Osteoblast (primary cell): ENCODE measurements at regions not wholly inside any gene's neighbourhood (a gene's known extent, or its start where the extent isn't known, plus 50 kb on each side); places are given as distances from the start of the nearest gene placed in this dataset.
"Not testable (repeated sequence)": the region's sequence is repeated elsewhere in the genome, so short reads cannot be mapped to it uniquely, and the experiment has no call there.

Experiments used
- DNase-seq: peaks from one replicate; pipeline ENCODE4 v3.0.0; 2011; ENCODE audit warnings: low spot score, mixed read lengths; ENCODE audit not compliant: insufficient read length; ENCODE audit errors: missing footprints
- H2AFZ ChIP-seq: 2 replicates; pipeline ENCODE4 v1.6.0; 2011; ENCODE audit warnings: mild to moderate bottlenecking, low read length
- H3K27ac ChIP-seq: 2 replicates; pipeline ENCODE4 v1.5.1; 2011; ENCODE audit warnings: mild to moderate bottlenecking, low read depth, low read length, moderate library complexity
- H3K27me3 ChIP-seq: 2 replicates; pipeline ENCODE4 v1.6.0; 2012; ENCODE audit warnings: mild to moderate bottlenecking, control low read depth, inconsistent platforms, low read length, moderate library complexity; ENCODE audit not compliant: insufficient read depth
- H3K36me3 ChIP-seq: 2 replicates; pipeline ENCODE4 v1.5.1; 2011; ENCODE audit warnings: mild to moderate bottlenecking, low read length, control low read depth, moderate library complexity; ENCODE audit not compliant: insufficient read depth
- H3K4me1 ChIP-seq: 2 replicates; pipeline ENCODE4 v1.5.1; 2011; ENCODE audit warnings: mild to moderate bottlenecking, low read length, control low read depth, moderate library complexity; ENCODE audit not compliant: insufficient read depth
- H3K4me2 ChIP-seq: 2 replicates; pipeline ENCODE4 v1.6.0; 2011; ENCODE audit warnings: mild to moderate bottlenecking, low read length; ENCODE audit not compliant: insufficient read depth
- H3K4me3 ChIP-seq: fragments of 200-600 bp; sonication (generic); 3 replicates; pipeline ENCODE4 v1.5.1; 2012; ENCODE audit warnings: mild to moderate bottlenecking, low read length, inconsistent platforms; ENCODE audit not compliant: insufficient read depth
- H3K79me2 ChIP-seq: 2 replicates; pipeline ENCODE4 v1.6.0; 2012; ENCODE audit warnings: mild to moderate bottlenecking, low read length, control low read depth, inconsistent platforms; ENCODE audit not compliant: insufficient read depth
- H3K9me3 ChIP-seq: 2 replicates; pipeline ENCODE4 v1.5.1; 2011; ENCODE audit warnings: low read depth, low read length, control low read depth
- H4K20me1 ChIP-seq: 2 replicates; pipeline ENCODE4 v1.6.0; 2012; ENCODE audit warnings: mild to moderate bottlenecking, low read length, control low read depth; ENCODE audit not compliant: insufficient read depth
- TF ChIP-seq, protein P1 (sequence below): IDR thresholded peaks from 2 replicates; pipeline ENCODE4 v1.5.1; 2011; ENCODE audit warnings: mild to moderate bottlenecking, low read depth, low read length, moderate library complexity; ENCODE audit errors: extremely low read depth

DNA sequence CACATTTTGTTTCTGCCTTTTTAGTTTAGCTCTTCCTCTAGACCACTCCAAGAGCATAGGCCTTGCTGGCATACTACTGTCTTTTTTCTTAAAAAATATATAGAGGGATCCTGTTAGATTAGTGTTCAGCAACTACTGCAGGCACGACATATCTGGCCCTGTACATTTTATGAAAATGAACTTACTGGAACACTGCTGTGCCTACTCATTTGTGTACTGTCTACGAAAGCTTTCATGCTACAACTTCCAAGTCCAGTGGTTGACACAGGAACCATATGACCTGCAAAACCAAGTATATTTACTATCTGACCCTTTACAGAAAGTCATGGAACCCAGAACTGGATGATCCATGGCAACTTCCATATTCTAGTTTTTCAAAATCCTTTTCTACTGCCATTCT is 66.6 kb upstream of the SPTLC3 start:
- Histone ChIP-seq H3K27me3 (no peaks in the 10 kb centered on the region), H3K4me1 (no peaks in the 10 kb centered on the region), H3K79me2 (no peaks in the 10 kb centered on the region), H3K4me3 (no peak overlapping the region), H3K27ac (no peak overlapping the region), H3K9me3 (no peaks in the 10 kb centered on the region), H3K4me2 (no peak overlapping the region), H2AFZ (no peak overlapping the region), H3K36me3 (no peaks in the 10 kb centered on the region), H4K20me1 (no peaks in the 10 kb centered on the region)
- TF ChIP-seq, protein P1, sequence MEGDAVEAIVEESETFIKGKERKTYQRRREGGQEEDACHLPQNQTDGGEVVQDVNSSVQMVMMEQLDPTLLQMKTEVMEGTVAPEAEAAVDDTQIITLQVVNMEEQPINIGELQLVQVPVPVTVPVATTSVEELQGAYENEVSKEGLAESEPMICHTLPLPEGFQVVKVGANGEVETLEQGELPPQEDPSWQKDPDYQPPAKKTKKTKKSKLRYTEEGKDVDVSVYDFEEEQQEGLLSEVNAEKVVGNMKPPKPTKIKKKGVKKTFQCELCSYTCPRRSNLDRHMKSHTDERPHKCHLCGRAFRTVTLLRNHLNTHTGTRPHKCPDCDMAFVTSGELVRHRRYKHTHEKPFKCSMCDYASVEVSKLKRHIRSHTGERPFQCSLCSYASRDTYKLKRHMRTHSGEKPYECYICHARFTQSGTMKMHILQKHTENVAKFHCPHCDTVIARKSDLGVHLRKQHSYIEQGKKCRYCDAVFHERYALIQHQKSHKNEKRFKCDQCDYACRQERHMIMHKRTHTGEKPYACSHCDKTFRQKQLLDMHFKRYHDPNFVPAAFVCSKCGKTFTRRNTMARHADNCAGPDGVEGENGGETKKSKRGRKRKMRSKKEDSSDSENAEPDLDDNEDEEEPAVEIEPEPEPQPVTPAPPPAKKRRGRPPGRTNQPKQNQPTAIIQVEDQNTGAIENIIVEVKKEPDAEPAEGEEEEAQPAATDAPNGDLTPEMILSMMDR = no peak
- no peak for DNase-seq

DNA sequence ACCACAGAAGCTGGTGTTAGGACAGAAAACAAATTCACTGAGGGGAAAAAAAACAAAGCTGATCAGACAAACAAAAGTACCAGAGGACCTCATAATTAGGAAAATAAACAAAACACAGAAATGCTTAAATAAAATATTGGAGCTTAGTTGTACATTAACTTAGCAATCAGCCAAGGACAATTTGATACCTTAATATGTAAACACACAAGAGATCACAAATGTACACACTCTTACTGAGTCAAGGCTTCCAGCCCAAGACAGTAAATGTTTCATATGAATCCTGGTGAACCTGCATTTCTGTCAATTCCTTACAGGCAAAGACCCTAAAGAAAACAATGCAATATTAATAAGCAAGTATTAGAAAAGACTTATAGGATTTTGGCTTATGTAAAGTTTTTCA is 62.0 kb upstream of the SPTLC3 start:
- Histone ChIP-seq H3K27ac (no peak overlapping the region), H3K27me3 (no peaks in the 10 kb centered on the region), H3K79me2 (no peaks in the 10 kb centered on the region), H4K20me1 (no peaks in the 10 kb centered on the region), H3K4me2 (no peak overlapping the region), H3K9me3 (no peaks in the 10 kb centered on the region), H3K4me3 (no peak overlapping the region), H3K36me3 (no peaks in the 10 kb centered on the region), H2AFZ (no peak overlapping the region), H3K4me1 (no peaks in the 10 kb centered on the region)
- TF ChIP-seq, protein P1 = no peak
- no peak for DNase-seq

DNA sequence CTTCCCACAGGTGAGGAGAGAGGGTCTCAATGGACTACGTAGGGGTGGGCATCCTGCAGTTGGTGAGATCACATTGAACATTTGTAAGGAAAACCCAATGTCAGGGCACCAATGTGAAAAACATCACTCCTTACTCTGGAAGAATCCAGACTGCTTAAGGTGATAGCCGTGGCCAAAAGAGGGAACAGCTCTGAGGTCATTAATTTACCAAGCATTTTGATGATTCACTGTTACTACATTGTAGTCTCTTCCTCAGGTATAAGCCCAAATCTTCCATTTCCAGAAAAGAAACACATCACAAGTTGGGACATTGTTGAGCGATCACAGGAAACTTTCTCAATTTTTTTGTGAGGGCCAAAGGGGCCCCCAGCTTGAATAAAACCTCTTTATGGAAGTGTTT is 61.1 kb upstream of the SPTLC3 start:
- Histone ChIP-seq H3K27ac (no peak overlapping the region), H3K4me3 (no peak overlapping the region), H3K36me3 (no peaks in the 10 kb centered on the region), H3K27me3 (no peaks in the 10 kb centered on the region), H3K4me2 (no peak overlapping the region), H2AFZ (no peak overlapping the region), H3K9me3 (no peaks in the 10 kb centered on the region), H3K4me1 (no peaks in the 10 kb centered on the region), H4K20me1 (no peaks in the 10 kb centered on the region), H3K79me2 (no peaks in the 10 kb centered on the region)
- no peak for DNase-seq
- TF ChIP-seq, protein P1 = no peak

DNA sequence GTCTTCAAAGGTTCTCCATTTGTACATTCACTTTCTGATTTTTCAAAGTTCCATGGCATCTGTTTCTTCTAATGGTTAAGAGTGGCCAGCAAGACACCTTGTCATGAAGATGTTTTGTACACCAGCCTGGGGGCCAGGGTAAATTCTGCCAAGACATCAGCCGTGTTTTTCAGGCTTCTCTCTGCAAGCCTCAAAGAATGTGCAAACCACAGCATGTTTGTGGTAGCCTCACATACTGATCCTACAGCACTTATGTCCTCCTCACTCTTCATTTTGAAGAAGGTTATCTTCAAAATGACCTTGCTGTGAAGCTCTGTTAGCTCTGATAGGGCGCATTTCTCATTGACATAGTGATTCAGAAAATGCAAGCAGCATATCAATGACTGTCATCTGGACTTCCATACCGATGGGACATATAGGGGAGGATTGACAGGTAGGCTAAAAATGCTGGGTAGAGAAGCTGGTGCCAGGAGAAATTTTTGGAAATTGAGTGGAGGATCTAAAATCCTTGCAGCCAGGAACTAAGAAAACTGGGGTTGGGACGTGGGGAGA is 59.3 kb upstream of the SPTLC3 start:
- Histone ChIP-seq H3K27me3 (no peaks in the 10 kb centered on the region), H3K9me3 (no peaks in the 10 kb centered on the region), H4K20me1 (no peaks in the 10 kb centered on the region), H3K4me2 (no peak overlapping the region), H2AFZ (no peak overlapping the region), H3K4me1 (no peaks in the 10 kb centered on the region), H3K27ac (no peak overlapping the region), H3K79me2 (no peaks in the 10 kb centered on the region), H3K36me3 (no peaks in the 10 kb centered on the region), H3K4me3 (no peak overlapping the region)
- TF ChIP-seq, protein P1 = no peak
- no peak for DNase-seq

DNA sequence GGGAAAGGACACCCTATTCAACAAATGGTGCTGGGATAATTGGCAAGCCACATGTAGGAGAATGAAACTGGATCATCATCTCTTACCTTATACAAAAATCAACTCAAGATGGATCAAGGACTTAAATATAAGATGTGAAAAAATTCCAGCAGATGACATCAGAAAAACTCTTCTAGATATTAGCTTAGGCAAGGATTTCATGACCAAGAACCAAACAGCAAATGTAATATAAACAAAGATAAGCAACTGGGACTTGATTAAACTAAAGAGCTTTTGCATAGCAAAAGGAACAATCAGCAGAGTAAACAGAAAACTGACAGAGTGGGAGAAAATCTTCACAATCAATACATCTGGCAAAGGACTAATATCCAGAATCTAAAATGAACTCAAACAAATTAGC is 54.5 kb upstream of the SPTLC3 start:
- H3K4me2 ChIP-seq, H3K4me1 ChIP-seq, H3K4me3 ChIP-seq, H3K27ac ChIP-seq, H2AFZ ChIP-seq, DNase-seq, H3K27me3 ChIP-seq, H3K36me3 ChIP-seq, H4K20me1 ChIP-seq, H3K9me3 ChIP-seq, H3K79me2 ChIP-seq: not testable (repeated sequence)
